H1 (cell line): ENCODE measurements at regions not wholly inside any gene's neighbourhood (a gene's known extent, or its start where the extent isn't known, plus 50 kb on each side); places are given as distances from the start of the nearest gene placed in this dataset.

ENCODE experiments used
- BRCA1 ChIP-seq: IDR thresholded peaks from 2 replicates; pipeline ENCODE4 v1.6.1; 2012; ENCODE audit warnings: low read depth, low read length, improper control_type of control experiment
- CBX8 ChIP-seq: fragments of 300-800, 300-1000 bp; sonication (generic); IDR thresholded peaks from 2 replicates; pipeline ENCODE4 v1.7.1; 2016; ENCODE audit warnings: low read depth, low read length, borderline replicate concordance
- CTBP2 ChIP-seq: IDR thresholded peaks from 2 replicates; pipeline ENCODE4 v1.7.0; 2011; ENCODE audit warnings: borderline replicate concordance, mild to moderate bottlenecking, moderate library complexity, mixed read lengths, low read length; ENCODE audit not compliant: insufficient read depth, insufficient read length
- CTCF ChIP-seq, 3 experiments: IDR thresholded peaks; 1 replicate in 2 of 3; 2 replicates in 1 of 3; pipeline versions ENCODE4 v1.5.1 to v1.6.1; 2011; ENCODE audit warnings: low read length in 3 of 3, mild to moderate bottlenecking in 3 of 3, inconsistent platforms in 2 of 3, low read depth in 1 of 3, moderate library complexity in 1 of 3; ENCODE audit not compliant: insufficient read depth in 1 of 3; ENCODE audit errors: control extremely low read depth in 1 of 3
- JUND ChIP-seq: IDR thresholded peaks from 2 replicates; pipeline ENCODE4 v1.6.1; 2011; ENCODE audit warnings: mild to moderate bottlenecking, improper control_type of control experiment, low read length
- NRF1 ChIP-seq: IDR thresholded peaks from 2 replicates; pipeline ENCODE4 v1.6.1; 2011; ENCODE audit warnings: mild to moderate bottlenecking, low read depth, low read length, improper control_type of control experiment
- RAD21 ChIP-seq, 2 experiments: IDR thresholded peaks in 1 of 2; conservative IDR thresholded peaks in 1 of 2; 2 replicates each; pipeline ENCODE4 v1.6.1; 2011; ENCODE audit warnings: low read depth in 2 of 2, low read length in 2 of 2, improper control_type of control experiment in 1 of 2, inconsistent platforms in 1 of 2, mild to moderate bottlenecking in 1 of 2, moderate library complexity in 1 of 2
- TCF12 ChIP-seq: IDR thresholded peaks from 2 replicates; pipeline ENCODE4 v1.6.1; 2011; ENCODE audit warnings: low read depth, mild to moderate bottlenecking, low read length

GRCh38 chr1:239140968-239141367 is 245.4 kb upstream of the CHRM3 start:
- TF ChIP-seq NRF1: no peak
- no peak for TF ChIP-seq RAD21 (IDR thresholded peaks at IDR 0.05 in 1 of 2, conservative IDR thresholded peaks at IDR 0.05 in 1 of 2; ENCODE audit: low read depth in 2 of 2, low read length in 2 of 2)
- TF ChIP-seq CTCF (IDR thresholded peaks at IDR 0.05; ENCODE audit: control extremely low read depth in 1 of 3, insufficient read depth in 1 of 3, low read depth in 1 of 3, low read length in 3 of 3): no peak
- no peak for TF ChIP-seq TCF12
- TF ChIP-seq CBX8: no peak
- no peak for TF ChIP-seq JUND
- TF ChIP-seq BRCA1: no peak
- no peak for TF ChIP-seq CTBP2
